Lower leg skin (tissue), 3 donors: ENCODE measurements at regions not wholly inside any gene's neighbourhood (a gene's known extent, or its start where the extent isn't known, plus 50 kb on each side); places are given as distances from the start of the nearest gene placed in this dataset.

Experiments
- POLR2A ChIP-seq, 2 donors: fragments of 450-650 bp; IDR thresholded peaks; one replicate each; pipeline ENCODE4 v1.6.1; 2016 to 2017; ENCODE audit warnings: antibody characterized with exemption in 2 of 2, mild to moderate bottlenecking in 1 of 2, moderate library complexity in 1 of 2
- TF ChIP-seq, protein P1 (sequence below), 3 donors: fragments of 450-650 bp; IDR thresholded peaks; one replicate each; pipeline ENCODE4 v1.5.1; 2016; ENCODE audit warnings: antibody characterized with exemption in 3 of 3, mild to moderate bottlenecking in 3 of 3, moderate library complexity in 2 of 3

GRCh38 chr1:112255080-112255479 lies 140.9 kb upstream of the CTTNBP2NL start:
- TF ChIP-seq, protein P1, sequence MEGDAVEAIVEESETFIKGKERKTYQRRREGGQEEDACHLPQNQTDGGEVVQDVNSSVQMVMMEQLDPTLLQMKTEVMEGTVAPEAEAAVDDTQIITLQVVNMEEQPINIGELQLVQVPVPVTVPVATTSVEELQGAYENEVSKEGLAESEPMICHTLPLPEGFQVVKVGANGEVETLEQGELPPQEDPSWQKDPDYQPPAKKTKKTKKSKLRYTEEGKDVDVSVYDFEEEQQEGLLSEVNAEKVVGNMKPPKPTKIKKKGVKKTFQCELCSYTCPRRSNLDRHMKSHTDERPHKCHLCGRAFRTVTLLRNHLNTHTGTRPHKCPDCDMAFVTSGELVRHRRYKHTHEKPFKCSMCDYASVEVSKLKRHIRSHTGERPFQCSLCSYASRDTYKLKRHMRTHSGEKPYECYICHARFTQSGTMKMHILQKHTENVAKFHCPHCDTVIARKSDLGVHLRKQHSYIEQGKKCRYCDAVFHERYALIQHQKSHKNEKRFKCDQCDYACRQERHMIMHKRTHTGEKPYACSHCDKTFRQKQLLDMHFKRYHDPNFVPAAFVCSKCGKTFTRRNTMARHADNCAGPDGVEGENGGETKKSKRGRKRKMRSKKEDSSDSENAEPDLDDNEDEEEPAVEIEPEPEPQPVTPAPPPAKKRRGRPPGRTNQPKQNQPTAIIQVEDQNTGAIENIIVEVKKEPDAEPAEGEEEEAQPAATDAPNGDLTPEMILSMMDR (IDR thresholded peaks at IDR 0.05), result no peak
- no peak for TF ChIP-seq POLR2A (IDR thresholded peaks at IDR 0.05)
